Left ventricle myocardium inferior (tissue), 1 donor: ENCODE measurements at regions not wholly inside any gene's neighbourhood (a gene's known extent, or its start where the extent isn't known, plus 50 kb on each side); places are given as distances from the start of the nearest gene placed in this dataset.

Experiments
- DNase-seq: peaks from one replicate; pipeline ENCODE4 v3.0.0-alpha.2; 2020
- H3K27ac ChIP-seq: fragments of 200-600 bp; replicated peaks from 2 replicates; pipeline ENCODE4 v1.8.0; 2021
- H3K27me3 ChIP-seq: fragments of 200-600 bp; 2 replicates; pipeline ENCODE4 v1.8.0; 2021; ENCODE audit warnings: low read depth
- H3K36me3 ChIP-seq: fragments of 200-600 bp; 2 replicates; pipeline ENCODE4 v1.8.0; 2021
- H3K4me1 ChIP-seq: fragments of 200-600 bp; 2 replicates; pipeline ENCODE4 v1.8.0; 2021
- H3K4me3 ChIP-seq: fragments of 200-600 bp; 2 replicates; pipeline ENCODE4 v1.8.0; 2021; ENCODE audit warnings: mild to moderate bottlenecking, moderate library complexity
- H3K9me3 ChIP-seq: fragments of 200-600 bp; replicated peaks from 2 replicates; pipeline ENCODE4 v1.8.0; 2021
- intact Hi-C: fragments of 100-400 bp; cut with micrococcal nuclease; formaldehyde crosslinking; loops from one replicate; pipeline ENCODE4 v1.11.0; 2022
- TF ChIP-seq, protein P1 (sequence below): fragments of 200-600 bp; IDR thresholded peaks from 2 replicates; pipeline ENCODE4 v1.8.0; 2021; ENCODE audit warnings: antibody characterized with exemption, mild to moderate bottlenecking, borderline replicate concordance
- donor health status: DM: no; HTN: yes; CAD: no; lungs with severe emphysema.

DNA sequence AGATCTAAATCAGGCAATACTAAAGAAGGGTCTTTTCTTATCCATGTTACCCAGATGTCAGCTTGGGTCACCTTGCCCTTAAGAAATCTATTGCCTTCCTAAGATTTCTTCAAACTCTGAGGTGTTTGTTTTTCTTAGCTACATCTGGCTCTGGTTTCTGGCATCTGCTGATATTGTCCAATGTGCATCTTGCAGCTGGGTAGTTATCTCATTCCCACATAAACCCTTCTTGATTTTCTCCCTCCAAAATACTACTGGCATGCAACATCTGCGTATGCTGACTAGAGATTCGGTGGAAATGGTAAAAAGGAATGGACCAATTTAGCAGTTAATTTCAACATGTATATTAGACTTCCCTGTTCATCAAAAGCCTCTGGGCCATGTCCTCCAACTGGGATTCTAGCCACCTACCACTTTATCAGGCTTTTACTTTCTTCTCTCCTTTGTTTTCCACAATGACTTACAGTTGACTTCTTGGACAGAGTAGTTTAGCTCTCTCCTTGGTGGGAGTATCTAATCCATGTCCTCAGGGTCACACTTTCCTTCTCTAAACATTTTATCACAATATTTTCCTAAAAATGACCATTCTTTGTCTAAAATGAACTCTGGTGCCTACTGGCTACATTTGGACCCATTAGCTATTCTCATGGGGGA lies 324.8 kb upstream of the FAR2 start:
- Histone ChIP-seq H3K27me3 (no peaks in the 10 kb centered on the region), H3K4me1 (no peaks in the 10 kb centered on the region), H3K9me3 (no peaks in the 10 kb centered on the region), H3K4me3 (no peak overlapping the region), H3K27ac (peak overlapping the region; percentile 51), H3K36me3 (no peaks in the 10 kb centered on the region)
- intact Hi-C loops = no loop called here
- TF ChIP-seq, protein P1, sequence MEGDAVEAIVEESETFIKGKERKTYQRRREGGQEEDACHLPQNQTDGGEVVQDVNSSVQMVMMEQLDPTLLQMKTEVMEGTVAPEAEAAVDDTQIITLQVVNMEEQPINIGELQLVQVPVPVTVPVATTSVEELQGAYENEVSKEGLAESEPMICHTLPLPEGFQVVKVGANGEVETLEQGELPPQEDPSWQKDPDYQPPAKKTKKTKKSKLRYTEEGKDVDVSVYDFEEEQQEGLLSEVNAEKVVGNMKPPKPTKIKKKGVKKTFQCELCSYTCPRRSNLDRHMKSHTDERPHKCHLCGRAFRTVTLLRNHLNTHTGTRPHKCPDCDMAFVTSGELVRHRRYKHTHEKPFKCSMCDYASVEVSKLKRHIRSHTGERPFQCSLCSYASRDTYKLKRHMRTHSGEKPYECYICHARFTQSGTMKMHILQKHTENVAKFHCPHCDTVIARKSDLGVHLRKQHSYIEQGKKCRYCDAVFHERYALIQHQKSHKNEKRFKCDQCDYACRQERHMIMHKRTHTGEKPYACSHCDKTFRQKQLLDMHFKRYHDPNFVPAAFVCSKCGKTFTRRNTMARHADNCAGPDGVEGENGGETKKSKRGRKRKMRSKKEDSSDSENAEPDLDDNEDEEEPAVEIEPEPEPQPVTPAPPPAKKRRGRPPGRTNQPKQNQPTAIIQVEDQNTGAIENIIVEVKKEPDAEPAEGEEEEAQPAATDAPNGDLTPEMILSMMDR = no peak
- DNase-seq = no peak

DNA sequence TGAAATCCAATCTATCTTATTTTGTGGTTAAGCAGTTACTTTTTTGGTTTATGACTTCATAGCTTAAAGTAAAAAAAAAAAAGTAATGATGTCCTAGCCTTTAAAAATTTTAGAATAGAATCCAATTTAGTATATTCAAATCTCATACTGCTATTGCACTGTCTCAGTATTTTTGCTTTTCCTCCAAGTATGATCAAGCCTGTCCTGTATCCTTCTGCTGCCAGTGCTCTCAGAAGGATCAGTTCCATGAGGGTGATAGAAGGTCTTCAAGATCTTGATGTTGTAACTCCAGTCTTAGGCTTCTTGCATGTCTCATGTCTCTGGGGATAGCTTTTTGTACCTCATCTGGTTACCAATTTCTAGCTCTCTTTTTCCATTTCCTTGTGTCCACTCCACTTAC lies 324.2 kb upstream of the FAR2 start:
- H3K4me3 ChIP-seq = no peak overlapping the region
- no peaks in the 10 kb centered on the region for H3K27me3 ChIP-seq
- no peak for DNase-seq
- H3K4me1 ChIP-seq = no peaks in the 10 kb centered on the region
- peak overlapping the region; percentile 51 for H3K27ac ChIP-seq
- H3K9me3 ChIP-seq = no peaks in the 10 kb centered on the region
- TF ChIP-seq, protein P1 = no peak
- intact Hi-C loops = no loop called here
- no peaks in the 10 kb centered on the region for H3K36me3 ChIP-seq

DNA sequence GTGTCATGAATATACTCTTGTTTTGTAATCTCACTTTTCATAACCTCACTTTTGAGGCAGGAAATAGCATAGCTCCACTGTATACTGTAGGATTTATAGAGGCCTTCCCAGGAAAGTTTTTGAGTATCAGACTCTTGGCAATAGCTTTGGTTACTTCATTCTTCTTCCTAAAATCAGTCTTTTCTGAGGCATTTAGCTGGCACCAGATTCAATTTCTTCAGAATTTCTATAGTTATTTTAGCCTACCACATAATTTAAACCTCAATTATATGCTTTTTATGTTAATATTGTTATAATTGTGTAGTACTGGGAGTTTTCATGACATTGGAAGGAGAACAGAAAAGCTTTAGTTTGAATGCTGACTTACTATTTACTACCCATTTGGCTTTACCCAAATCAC lies 322.3 kb upstream of the FAR2 start:
- intact Hi-C loops = no loop called here
- TF ChIP-seq, protein P1 = no peak
- Histone ChIP-seq H3K27me3 (no peaks in the 10 kb centered on the region), H3K4me3 (no peak overlapping the region), H3K36me3 (no peaks in the 10 kb centered on the region), H3K27ac (no peak overlapping the region), H3K4me1 (no peaks in the 10 kb centered on the region), H3K9me3 (no peaks in the 10 kb centered on the region)
- no peak for DNase-seq

DNA sequence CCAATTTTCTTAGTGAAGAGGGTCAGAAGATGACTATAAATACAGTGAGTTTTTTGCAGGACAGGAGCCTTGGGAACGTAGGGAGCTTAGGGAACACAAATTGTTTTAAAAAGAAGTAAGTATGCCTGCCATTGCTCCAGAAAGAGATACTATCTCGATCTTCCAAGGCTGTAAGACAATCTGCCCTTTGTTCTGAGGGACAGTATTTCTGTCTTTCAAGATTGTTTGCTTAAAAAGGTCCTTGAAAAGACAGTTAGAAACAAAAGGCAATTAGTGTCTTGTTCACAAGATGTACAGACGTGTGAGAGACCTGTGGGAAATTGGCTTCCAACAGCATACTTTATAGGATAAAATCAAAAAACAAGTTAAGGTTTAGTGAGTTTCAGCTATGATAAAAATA lies 321.2 kb upstream of the FAR2 start:
- intact Hi-C loops = no loop called here
- TF ChIP-seq, protein P1 = no peak
- Histone ChIP-seq H3K27ac (no peak overlapping the region), H3K36me3 (no peaks in the 10 kb centered on the region), H3K9me3 (peaks cover 2% of the 10 kb centered on the region), H3K4me3 (no peak overlapping the region), H3K27me3 (no peaks in the 10 kb centered on the region), H3K4me1 (no peaks in the 10 kb centered on the region)
- DNase-seq = no peak

DNA sequence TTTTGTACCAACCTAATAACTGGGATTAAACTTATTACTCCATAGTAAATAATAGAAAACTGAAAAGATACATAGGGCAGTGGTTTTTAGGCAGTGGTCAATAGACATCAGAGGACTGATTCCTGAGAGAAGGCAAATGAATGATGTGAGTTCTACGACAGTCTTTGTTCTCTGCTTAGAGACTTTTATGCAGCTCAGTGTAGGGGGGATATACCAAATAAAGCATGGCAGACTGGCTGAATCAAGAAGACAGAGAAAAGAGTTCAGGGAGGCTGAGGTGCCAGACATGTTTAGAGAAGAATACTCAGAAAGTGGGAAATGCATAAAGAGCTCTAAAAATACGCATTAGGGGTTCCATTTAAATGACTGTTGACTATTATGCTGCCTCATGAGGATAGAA lies 320.8 kb upstream of the FAR2 start:
- Histone ChIP-seq H3K9me3 (peaks cover 6% of the 10 kb centered on the region), H3K36me3 (no peaks in the 10 kb centered on the region), H3K4me3 (no peak overlapping the region), H3K27me3 (no peaks in the 10 kb centered on the region), H3K27ac (no peak overlapping the region), H3K4me1 (no peaks in the 10 kb centered on the region)
- TF ChIP-seq, protein P1 = no peak
- intact Hi-C loops = no loop called here
- no peak for DNase-seq
